HEK293 (cell line): ENCODE measurements at regions not wholly inside any gene's neighbourhood (a gene's known extent, or its start where the extent isn't known, plus 50 kb on each side); places are given as distances from the start of the nearest gene placed in this dataset.

ENCODE experiments used
- CTCF ChIA-PET: fragments of 350-600 bp; formaldehyde crosslinking; extraction: SDS; loops from one replicate; lab custom pipeline; 2021; ENCODE audit warnings: antibody characterized with exemption; lab: Yijun Ruan, JAX
- POLR2A ChIA-PET: fragments of 300-600 bp; formaldehyde crosslinking; extraction: SDS; loops from one replicate; lab custom pipeline; 2020; ENCODE audit warnings: antibody characterized with exemption, inconsistent platforms; lab: Yijun Ruan, JAX
- H3K27ac ChIP-seq: fragments of 200-500 bp; sonication (Bioruptor generic); 2 replicates; pipeline ENCODE4 v1.5.1; 2014; ENCODE audit warnings: low read depth, low read length, control low read depth, inconsistent platforms; ENCODE audit errors: extremely low read depth
- H3K36me3 ChIP-seq, 2 experiments: fragments of 200-500 bp in 1 of 2; sonication (Bioruptor generic) in 1 of 2; 1 replicate in 1 of 2; 2 replicates in 1 of 2; pipeline ENCODE4 v1.5.1; 2014 to 2017; ENCODE audit warnings: inconsistent platforms in 2 of 2, low read length in 2 of 2; ENCODE audit not compliant: control insufficient read depth in 2 of 2, insufficient read depth in 1 of 2
- H3K4me1 ChIP-seq: fragments of 200-500 bp; sonication (Bioruptor generic); 2 replicates; pipeline ENCODE4 v1.5.1; 2014; ENCODE audit warnings: mild to moderate bottlenecking, low read length, inconsistent platforms; ENCODE audit not compliant: control insufficient read depth, insufficient read depth
- H3K4me3 ChIP-seq: 2 replicates; pipeline ENCODE4 v1.5.1; 2011; ENCODE audit warnings: low read depth, mild to moderate bottlenecking, control low read depth, low read length, moderate library complexity
- H3K9me3 ChIP-seq: fragments of 200-500 bp; sonication (Bioruptor generic); 2 replicates; pipeline ENCODE4 v1.5.1; 2014; ENCODE audit warnings: low read depth, low read length, inconsistent platforms; ENCODE audit not compliant: control insufficient read depth, insufficient read depth
- BCL11B ChIP-seq: fragments of 450-650 bp; formaldehyde crosslinking; IDR thresholded peaks from 2 replicates; pipeline ENCODE4 v1.5.1; 2016; ENCODE audit warnings: low read depth, missing biosample characterization, missing genetic modification characterization
- EGR2 ChIP-seq: fragments of 450-650 bp; formaldehyde crosslinking; IDR thresholded peaks from 2 replicates; pipeline ENCODE4 v1.5.1; 2016; ENCODE audit warnings: low read depth, missing biosample characterization, missing genetic modification characterization
- MZF1 ChIP-seq: fragments of 450-650 bp; formaldehyde crosslinking; IDR thresholded peaks from 2 replicates; pipeline ENCODE4 v1.5.1; 2017; ENCODE audit warnings: missing biosample characterization, missing genetic modification characterization, borderline replicate concordance
- SETDB1 ChIP-seq: IDR thresholded peaks from one replicate; pipeline ENCODE4 v1.6.1; 2017; ENCODE audit warnings: mild to moderate bottlenecking, low read length, moderate library complexity, mixed read lengths; ENCODE audit not compliant: insufficient read length
- WT1 ChIP-seq: fragments of 450-650 bp; formaldehyde crosslinking; IDR thresholded peaks from 2 replicates; pipeline ENCODE4 v1.5.1; 2016; ENCODE audit warnings: missing biosample characterization, missing genetic modification characterization
- ZBTB20 ChIP-seq: fragments of 450-650 bp; formaldehyde crosslinking; IDR thresholded peaks from 2 replicates; pipeline ENCODE4 v1.5.1; 2016; ENCODE audit warnings: missing biosample characterization, missing genetic modification characterization
- ZNF174 ChIP-seq: fragments of 450-650 bp; formaldehyde crosslinking; IDR thresholded peaks from 2 replicates; pipeline ENCODE4 v1.5.0; 2017; ENCODE audit warnings: missing biosample characterization, mild to moderate bottlenecking, missing genetic modification characterization
- ZNF266 ChIP-seq: fragments of 450-650 bp; formaldehyde crosslinking; IDR thresholded peaks from 2 replicates; pipeline ENCODE4 v1.5.1; 2016; ENCODE audit warnings: missing biosample characterization, missing genetic modification characterization, low read depth
- ZNF302 ChIP-seq: fragments of 450-650 bp; formaldehyde crosslinking; IDR thresholded peaks from 2 replicates; pipeline ENCODE4 v1.5.1; 2016; ENCODE audit warnings: missing biosample characterization, missing genetic modification characterization, low read depth
- ZNF354C ChIP-seq: fragments of 450-650 bp; formaldehyde crosslinking; IDR thresholded peaks from 2 replicates; pipeline ENCODE4 v1.5.1; 2016; ENCODE audit warnings: missing biosample characterization, missing genetic modification characterization, low read depth, borderline replicate concordance
- ZNF391 ChIP-seq: fragments of 450-650 bp; formaldehyde crosslinking; IDR thresholded peaks from 2 replicates; pipeline ENCODE4 v1.5.1; 2016; ENCODE audit warnings: low read depth, missing biosample characterization, missing genetic modification characterization, borderline replicate concordance
- ZNF404 ChIP-seq: fragments of 450-650 bp; formaldehyde crosslinking; IDR thresholded peaks from 2 replicates; pipeline ENCODE4 v1.5.1; 2017; ENCODE audit warnings: missing biosample characterization, missing genetic modification characterization
- ZNF433 ChIP-seq: fragments of 450-650 bp; formaldehyde crosslinking; IDR thresholded peaks from 2 replicates; pipeline ENCODE4 v1.5.1; 2016; ENCODE audit warnings: missing biosample characterization, missing genetic modification characterization, low read depth
- ZNF580 ChIP-seq: fragments of 450-650 bp; formaldehyde crosslinking; IDR thresholded peaks from 2 replicates; pipeline ENCODE4 v1.5.1; 2016; ENCODE audit warnings: missing biosample characterization, missing genetic modification characterization
- ZNF660 ChIP-seq: fragments of 450-650 bp; IDR thresholded peaks from 2 replicates; pipeline ENCODE4 v1.5.1; 2018; ENCODE audit warnings: missing biosample characterization, mild to moderate bottlenecking, missing genetic modification characterization
- ZNF692 ChIP-seq: fragments of 450-650 bp; formaldehyde crosslinking; IDR thresholded peaks from 2 replicates; pipeline ENCODE4 v1.5.1; 2016; ENCODE audit warnings: missing biosample characterization, missing genetic modification characterization
- ZNF701 ChIP-seq: fragments of 450-650 bp; formaldehyde crosslinking; IDR thresholded peaks from 2 replicates; pipeline ENCODE4 v1.5.1; 2016; ENCODE audit warnings: missing biosample characterization, missing genetic modification characterization
- TF ChIP-seq, protein P1 (sequence below): fragments of 450-650 bp; formaldehyde crosslinking; IDR thresholded peaks from 2 replicates; pipeline ENCODE4 v1.5.1; 2017; ENCODE audit warnings: missing biosample characterization, missing genetic modification characterization
- TF ChIP-seq, protein P2 (sequence below): fragments of 450-650 bp; formaldehyde crosslinking; IDR thresholded peaks from 2 replicates; pipeline ENCODE4 v1.5.1; 2016; ENCODE audit warnings: missing biosample characterization, missing genetic modification characterization

DNA sequence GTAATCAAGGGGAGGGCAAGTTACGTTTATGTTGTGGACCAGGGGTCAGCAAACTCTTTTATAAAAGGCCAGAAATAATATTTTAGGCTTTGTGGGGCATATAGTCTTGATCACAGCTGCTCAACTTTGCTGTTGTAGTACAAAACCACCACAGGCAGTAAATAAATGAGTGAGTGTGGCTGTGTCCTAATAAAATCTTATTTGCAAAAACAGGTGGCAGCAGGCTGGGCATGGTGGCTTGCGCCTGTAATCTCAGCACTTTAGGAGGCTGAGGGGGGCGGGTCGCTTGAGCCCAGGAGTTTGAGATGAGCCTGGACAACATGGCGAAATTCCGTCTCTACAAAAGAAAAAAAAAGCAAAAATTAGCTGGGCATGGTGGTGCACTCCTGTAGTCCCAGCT is 57.9 kb upstream of the NUP160 start (continued):
- TF ChIP-seq ZNF404, result no peak
- TF ChIP-seq, all 188 proteins: peak for 0

DNA sequence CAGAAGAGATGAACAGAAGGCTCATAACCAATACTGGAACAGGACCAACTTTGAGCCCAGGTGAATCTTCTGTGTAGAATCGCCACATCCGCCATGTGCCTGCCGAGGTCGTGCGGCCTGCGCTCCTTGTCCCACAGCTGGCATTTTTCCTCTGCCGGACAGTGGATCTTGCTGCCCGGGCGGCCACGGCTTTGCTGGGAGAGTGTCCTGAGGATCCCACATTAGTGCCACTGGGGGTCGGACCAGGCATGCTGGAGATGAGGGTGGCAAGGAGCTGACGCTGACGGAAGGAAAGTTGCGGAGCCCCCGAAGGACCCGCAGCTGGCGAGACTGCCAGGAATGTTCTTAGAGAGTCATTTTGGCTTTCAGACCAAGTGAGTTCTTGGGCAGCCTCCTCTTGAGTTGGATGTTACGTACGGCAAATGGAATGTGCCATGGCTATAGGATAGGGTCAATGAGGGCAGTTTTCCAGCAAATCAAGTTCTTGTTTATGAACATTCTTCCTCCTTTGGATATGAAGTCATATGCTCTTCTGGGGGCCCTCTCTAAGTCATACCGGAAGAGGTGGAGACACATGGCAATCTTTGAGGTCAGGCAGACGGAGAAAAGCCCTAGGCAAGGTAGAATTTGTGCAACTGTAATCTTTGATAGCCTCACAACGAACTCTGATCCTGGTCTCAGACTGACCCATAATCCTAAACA is 57.4 kb upstream of the NUP160 start:
- no peak overlapping the region for H3K27ac ChIP-seq

DNA sequence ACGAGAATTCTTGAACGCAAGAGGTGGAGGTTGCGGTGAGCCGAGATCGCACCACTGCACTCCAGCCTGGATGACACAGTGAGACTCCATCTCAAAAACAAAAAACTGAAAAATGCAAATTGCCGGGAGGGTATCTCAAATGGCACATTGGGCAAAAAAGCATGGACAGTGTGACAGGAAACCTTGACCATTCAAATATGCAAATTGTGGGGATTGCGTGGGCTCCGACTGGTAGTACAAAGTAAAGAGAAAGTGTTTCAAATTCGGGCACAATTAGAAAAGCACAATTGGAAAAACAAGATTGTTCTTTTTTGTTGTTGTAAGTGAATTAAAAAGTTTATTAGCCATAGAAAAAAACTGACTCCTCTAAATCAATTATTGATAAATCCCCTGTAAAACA is 56.7 kb upstream of the NUP160 start:
- CTCF ChIA-PET, result interaction anchor here (0.6 kb wide), 1 partner anchor 23 kb away, joined by 3 read pairs; no protein-coding TSS in a partner anchor
- Histone ChIP-seq H3K4me1 (no peaks in the 10 kb centered on the region), H3K9me3 (no peaks in the 10 kb centered on the region), H3K4me3 (no peak overlapping the region), H3K36me3 (no peaks in the 10 kb centered on the region), H3K27ac (no peak overlapping the region)
- POLR2A ChIA-PET, result no interaction called here
- TF ChIP-seq ZNF354C (tag by site-specific recombination) (no peak), ZNF660 (tag by site-specific recombination) (no peak), ZNF692 (tag by site-specific recombination) (no peak), ZNF302 (tag by site-specific recombination) (no peak), SETDB1 (no peak), ZNF433 (tag by site-specific recombination) (no peak), ZNF391 (no peak), EGR2 (tag by site-specific recombination) (no peak), ZNF580 (tag by site-specific recombination) (no peak)

More for the DNA sequence above, 57.4 kb upstream of the NUP160 start:
- Histone ChIP-seq H3K9me3 (no peaks in the 10 kb centered on the region), H3K4me1 (no peaks in the 10 kb centered on the region), H3K4me3 (no peak overlapping the region), H3K36me3 (no peaks in the 10 kb centered on the region)
- no peak for TF ChIP-seq BCL11B (tag by site-specific recombination)
- TF ChIP-seq ZNF701 (tag by site-specific recombination), result no peak
- TF ChIP-seq, protein P1, sequence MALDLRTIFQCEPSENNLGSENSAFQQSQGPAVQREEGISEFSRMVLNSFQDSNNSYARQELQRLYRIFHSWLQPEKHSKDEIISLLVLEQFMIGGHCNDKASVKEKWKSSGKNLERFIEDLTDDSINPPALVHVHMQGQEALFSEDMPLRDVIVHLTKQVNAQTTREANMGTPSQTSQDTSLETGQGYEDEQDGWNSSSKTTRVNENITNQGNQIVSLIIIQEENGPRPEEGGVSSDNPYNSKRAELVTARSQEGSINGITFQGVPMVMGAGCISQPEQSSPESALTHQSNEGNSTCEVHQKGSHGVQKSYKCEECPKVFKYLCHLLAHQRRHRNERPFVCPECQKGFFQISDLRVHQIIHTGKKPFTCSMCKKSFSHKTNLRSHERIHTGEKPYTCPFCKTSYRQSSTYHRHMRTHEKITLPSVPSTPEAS (tag by site-specific recombination), result no peak
- TF ChIP-seq ZBTB20 (tag by site-specific recombination), result no peak
- ChIA-PET POLR2A (no interaction called here), CTCF (interaction anchor here (0.6 kb wide), 1 partner anchor 13 kb away, joined by 3 read pairs; no protein-coding TSS in a partner anchor)

DNA sequence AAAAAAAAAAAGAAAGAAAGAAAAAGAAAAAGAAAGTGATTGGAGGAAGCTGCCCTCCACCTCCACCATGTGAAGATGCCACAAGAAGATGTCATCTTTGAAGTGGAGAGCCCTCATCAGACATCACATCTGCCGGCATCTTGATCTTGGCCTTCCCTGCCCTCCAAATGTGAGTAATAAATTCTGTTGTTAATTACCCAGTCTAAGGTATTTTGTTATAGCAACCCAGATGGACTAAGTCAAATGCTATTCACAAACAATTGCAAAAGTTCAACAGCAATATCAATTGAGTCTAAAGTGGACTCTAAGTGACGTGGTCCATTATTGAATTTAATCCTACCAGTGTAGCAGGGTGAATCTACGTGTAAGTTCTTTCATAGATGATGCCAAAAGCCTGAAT is 55.9 kb upstream of the NUP160 start:
- H3K4me1 ChIP-seq, result no peaks in the 10 kb centered on the region
- ChIA-PET CTCF (no interaction called here), POLR2A (no interaction called here)
- TF ChIP-seq MZF1 (tag by site-specific recombination) (no peak), ZNF174 (no peak), ZNF266 (tag by site-specific recombination) (no peak), WT1 (tag by site-specific recombination) (no peak)
- TF ChIP-seq, protein P2, sequence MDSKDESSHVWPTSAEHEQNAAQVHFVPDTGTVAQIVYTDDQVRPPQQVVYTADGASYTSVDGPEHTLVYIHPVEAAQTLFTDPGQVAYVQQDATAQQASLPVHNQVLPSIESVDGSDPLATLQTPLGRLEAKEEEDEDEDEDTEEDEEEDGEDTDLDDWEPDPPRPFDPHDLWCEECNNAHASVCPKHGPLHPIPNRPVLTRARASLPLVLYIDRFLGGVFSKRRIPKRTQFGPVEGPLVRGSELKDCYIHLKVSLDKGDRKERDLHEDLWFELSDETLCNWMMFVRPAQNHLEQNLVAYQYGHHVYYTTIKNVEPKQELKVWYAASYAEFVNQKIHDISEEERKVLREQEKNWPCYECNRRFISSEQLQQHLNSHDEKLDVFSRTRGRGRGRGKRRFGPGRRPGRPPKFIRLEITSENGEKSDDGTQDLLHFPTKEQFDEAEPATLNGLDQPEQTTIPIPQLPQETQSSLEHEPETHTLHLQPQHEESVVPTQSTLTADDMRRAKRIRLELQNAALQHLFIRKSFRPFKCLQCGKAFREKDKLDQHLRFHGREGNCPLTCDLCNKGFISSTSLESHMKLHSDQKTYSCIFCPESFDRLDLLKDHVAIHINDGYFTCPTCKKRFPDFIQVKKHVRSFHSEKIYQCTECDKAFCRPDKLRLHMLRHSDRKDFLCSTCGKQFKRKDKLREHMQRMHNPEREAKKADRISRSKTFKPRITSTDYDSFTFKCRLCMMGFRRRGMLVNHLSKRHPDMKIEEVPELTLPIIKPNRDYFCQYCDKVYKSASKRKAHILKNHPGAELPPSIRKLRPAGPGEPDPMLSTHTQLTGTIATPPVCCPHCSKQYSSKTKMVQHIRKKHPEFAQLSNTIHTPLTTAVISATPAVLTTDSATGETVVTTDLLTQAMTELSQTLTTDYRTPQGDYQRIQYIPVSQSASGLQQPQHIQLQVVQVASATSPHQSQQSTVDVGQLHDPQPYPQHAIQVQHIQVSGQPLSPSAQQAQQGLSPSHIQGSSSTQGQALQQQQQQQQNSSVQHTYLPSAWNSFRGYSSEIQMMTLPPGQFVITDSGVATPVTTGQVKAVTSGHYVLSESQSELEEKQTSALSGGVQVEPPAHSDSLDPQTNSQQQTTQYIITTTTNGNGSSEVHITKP (tag by site-specific recombination), result no peak
- no peaks in the 10 kb centered on the region for H3K36me3 ChIP-seq
- H3K4me3 ChIP-seq, result no peak overlapping the region
- H3K9me3 ChIP-seq, result no peaks in the 10 kb centered on the region
- H3K27ac ChIP-seq, result no peak overlapping the region
